Endothelial cell of umbilical vein (primary cell): ENCODE measurements at regions not wholly inside any gene's neighbourhood (a gene's known extent, or its start where the extent isn't known, plus 50 kb on each side); places are given as distances from the start of the nearest gene placed in this dataset.

ENCODE experiments used
- BruUV-seq: library from RNA; stranded (reverse); fragments of 400-500 nt; replicated peaks from 2 replicates; lab custom pipeline; 2021; lab: Mats Ljungman, UMichigan
- CTCF ChIA-PET: fragments of 300-600, 350-600 bp; sonication (Branson Sonifier 250); formaldehyde crosslinking; loops from one replicate; lab custom pipeline; 2021; ENCODE audit warnings: antibody characterized with exemption, inconsistent platforms; lab: Charles Lee
- POLR2A ChIA-PET: fragments of 300-600, 350-600 bp; sonication (Branson Sonifier 250); formaldehyde crosslinking; loops from one replicate; lab custom pipeline; 2021; ENCODE audit warnings: antibody characterized with exemption, inconsistent platforms; lab: Charles Lee
- DNase-seq: peaks from one replicate; pipeline ENCODE4 v3.0.0-alpha.2; 2011; ENCODE audit warnings: low read depth, low spot score
- FAIRE-seq: peaks from 2 replicates; lab custom pipeline; 2011; peaks lifted over from hg19 to GRCh38; lab: Jason Lieb, UNC
- H2AFZ ChIP-seq: 2 replicates; pipeline ENCODE4 v1.6.0; 2012; ENCODE audit warnings: low read depth, low read length, control low read depth, inconsistent platforms
- H3K27ac ChIP-seq: 2 replicates; pipeline ENCODE4 v1.5.1; 2011; ENCODE audit warnings: low read depth, mild to moderate bottlenecking, control low read depth, low read length, moderate library complexity; ENCODE audit not compliant: insufficient read depth
- H3K27me3 ChIP-seq, 2 experiments: 2 replicates each; pipeline versions ENCODE4 v1.6.0 to v1.6.1; 2011; ENCODE audit warnings: low read length in 2 of 2, mixed read lengths in 1 of 2; ENCODE audit not compliant: control insufficient read depth in 2 of 2, insufficient read depth in 2 of 2
- H3K36me3 ChIP-seq, 2 experiments: 2 replicates in 1 of 2; 3 replicates in 1 of 2; pipeline ENCODE4 v1.5.1; 2011; ENCODE audit warnings: low read length in 2 of 2, mild to moderate bottlenecking in 1 of 2, moderate library complexity in 1 of 2; ENCODE audit not compliant: control insufficient read depth in 2 of 2, insufficient read depth in 2 of 2; ENCODE audit errors: extremely low read depth in 1 of 2
- H3K4me1 ChIP-seq: 3 replicates; pipeline ENCODE4 v1.5.1; 2011; ENCODE audit warnings: mild to moderate bottlenecking, low read length; ENCODE audit not compliant: control insufficient read depth, insufficient read depth; ENCODE audit errors: extremely low read depth
- H3K4me2 ChIP-seq: 2 replicates; pipeline ENCODE4 v1.6.1; 2011; ENCODE audit warnings: low read length, control low read depth, mixed read lengths; ENCODE audit not compliant: insufficient read depth
- H3K4me3 ChIP-seq, 3 experiments: fragments of 200-600 bp in 1 of 3; sonication (generic), shearing (Covaris generic) in 1 of 3; replicated peaks in 1 of 3; 2 replicates each; pipeline ENCODE4 v1.5.1; 2011 to 2016; ENCODE audit warnings: control low read depth in 3 of 3, low read length in 3 of 3, mild to moderate bottlenecking in 2 of 3, inconsistent platforms in 1 of 3, low read depth in 1 of 3, moderate library complexity in 1 of 3; ENCODE audit not compliant: insufficient read depth in 1 of 3
- H3K79me2 ChIP-seq: 2 replicates; pipeline ENCODE4 v1.6.0; 2012; ENCODE audit warnings: low read length, inconsistent platforms; ENCODE audit not compliant: control insufficient read depth, insufficient read depth
- H3K9ac ChIP-seq: replicated peaks from 2 replicates; pipeline ENCODE3; 2011; ENCODE audit warnings: low read length, control low read depth; ENCODE audit not compliant: insufficient read depth; ENCODE audit errors: extremely low read depth
- H3K9me1 ChIP-seq: replicated peaks from 3 replicates; pipeline ENCODE4 v1.6.0; 2011; ENCODE audit warnings: mild to moderate bottlenecking, low read length; ENCODE audit not compliant: control insufficient read depth, insufficient read depth; ENCODE audit errors: extremely low read depth
- H3K9me3 ChIP-seq: replicated peaks from 2 replicates; pipeline ENCODE4 v1.5.1; 2012; ENCODE audit warnings: low read length, inconsistent platforms; ENCODE audit not compliant: control insufficient read depth, insufficient read depth
- H4K20me1 ChIP-seq: replicated peaks from 2 replicates; pipeline ENCODE3; 2011; ENCODE audit warnings: mild to moderate bottlenecking, low read length; ENCODE audit not compliant: control insufficient read depth, insufficient read depth; ENCODE audit errors: extremely low read depth
- FOS ChIP-seq: IDR thresholded peaks from 2 replicates; pipeline ENCODE4 v1.6.1; 2011; ENCODE audit warnings: mild to moderate bottlenecking, low read length, moderate library complexity, borderline replicate concordance; ENCODE audit not compliant: insufficient read depth
- GATA2 ChIP-seq: IDR thresholded peaks from 2 replicates; pipeline ENCODE4 v1.7.0; 2011; ENCODE audit warnings: low read depth, mild to moderate bottlenecking, moderate library complexity, mixed read lengths, low read length; ENCODE audit not compliant: insufficient read length, insufficient read depth
- JUN ChIP-seq: IDR thresholded peaks from 2 replicates; pipeline ENCODE4 v1.6.1; 2011; ENCODE audit warnings: borderline replicate concordance, low read depth; ENCODE audit not compliant: insufficient read length, insufficient read depth
- MYC ChIP-seq: IDR thresholded peaks from one replicate; pipeline ENCODE4 v1.6.1; 2011; ENCODE audit warnings: mild to moderate bottlenecking, low read depth, low read length
- POLR2A ChIP-seq: IDR thresholded peaks from 2 replicates; pipeline ENCODE4 v1.6.1; 2012; ENCODE audit warnings: low read depth, mild to moderate bottlenecking, control low read depth, low read length
- POLR2AphosphoS5 ChIP-seq: IDR thresholded peaks from 2 replicates; pipeline ENCODE4 v1.6.1; 2012; ENCODE audit warnings: low read depth, mild to moderate bottlenecking, control low read depth, low read length, moderate library complexity; ENCODE audit not compliant: insufficient read depth
- dilution Hi-C: fragments of 300-500 bp; cut with MboI; formaldehyde crosslinking; loops from one replicate; pipeline ENCODE4 v1.15.0; 2019; ENCODE audit warnings: low sequenced_read_pairs; ENCODE audit not compliant: extremely low pct_ligation_motif_present
- intact Hi-C: fragments of 100-400 bp; cut with micrococcal nuclease; formaldehyde crosslinking; loops from one replicate; pipeline ENCODE4 v1.10.0; 2022
- TF ChIP-seq, protein P1 (sequence below), 2 donors: IDR thresholded peaks; 1 replicate in 1 of 2; 2 replicates in 1 of 2; pipeline ENCODE4 v1.5.1; 2011; ENCODE audit warnings: low read length in 2 of 2, mild to moderate bottlenecking in 2 of 2, moderate library complexity in 2 of 2, control low read depth in 1 of 2, inconsistent platforms in 1 of 2, low read depth in 1 of 2; ENCODE audit not compliant: insufficient read depth in 1 of 2; ENCODE audit errors: extremely low read depth in 1 of 2

DNA sequence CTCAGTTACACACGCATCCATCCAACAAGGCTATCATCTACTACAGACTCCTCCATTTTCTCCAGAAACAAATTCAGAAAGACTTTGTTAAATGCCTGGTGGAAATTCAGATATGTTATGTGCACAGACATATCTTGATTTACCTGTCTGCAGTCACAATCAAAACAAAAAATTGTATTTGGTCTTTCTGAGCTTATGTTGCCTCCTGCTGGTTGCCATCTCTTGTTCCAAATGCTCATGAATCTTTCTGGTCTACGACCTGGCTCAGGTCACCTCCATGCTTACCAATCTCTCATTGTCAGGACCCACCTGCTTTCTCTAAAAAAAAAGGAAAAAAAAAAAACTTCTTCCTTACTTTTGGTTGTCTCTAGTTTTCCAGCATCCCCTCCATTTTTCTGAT lies 169.2 kb upstream of the PLXNC1 start:
- Histone ChIP-seq H3K27me3 (peaks cover 3 to 9% of the 10 kb centered on the region in 2 experiments), H3K36me3 (no peaks in the 10 kb centered on the region), H3K4me3 (no peak overlapping the region), H3K9me3 (no peaks in the 10 kb centered on the region), H4K20me1 (no peaks in the 10 kb centered on the region), H2AFZ (no peak overlapping the region), H3K79me2 (no peaks in the 10 kb centered on the region), H3K4me1 (no peaks in the 10 kb centered on the region), H3K4me2 (no peak overlapping the region), H3K9ac (no peak overlapping the region), H3K27ac (no peak overlapping the region), H3K9me1 (no peaks in the 10 kb centered on the region)
- ChIA-PET POLR2A (no interaction called here), CTCF (interaction anchor here (0.6 to 4.8 kb wide), 8 partner anchors 14 to 476 kb away, joined by 3 to 57 read pairs (median 10); no protein-coding TSS in a partner anchor)
- BruUV-seq = no TSS peak
- intact Hi-C loops = loop anchor here (1.0 to 2.0 kb wide), 4 partner anchors 122 to 476 kb away; no protein-coding TSS in a partner anchor
- dilution Hi-C loops = no loop called here
- FAIRE-seq (peak; percentile 75), DNase-seq (peak; percentile 43)
- no peak for TF ChIP-seq JUN
- TF ChIP-seq, protein P1, sequence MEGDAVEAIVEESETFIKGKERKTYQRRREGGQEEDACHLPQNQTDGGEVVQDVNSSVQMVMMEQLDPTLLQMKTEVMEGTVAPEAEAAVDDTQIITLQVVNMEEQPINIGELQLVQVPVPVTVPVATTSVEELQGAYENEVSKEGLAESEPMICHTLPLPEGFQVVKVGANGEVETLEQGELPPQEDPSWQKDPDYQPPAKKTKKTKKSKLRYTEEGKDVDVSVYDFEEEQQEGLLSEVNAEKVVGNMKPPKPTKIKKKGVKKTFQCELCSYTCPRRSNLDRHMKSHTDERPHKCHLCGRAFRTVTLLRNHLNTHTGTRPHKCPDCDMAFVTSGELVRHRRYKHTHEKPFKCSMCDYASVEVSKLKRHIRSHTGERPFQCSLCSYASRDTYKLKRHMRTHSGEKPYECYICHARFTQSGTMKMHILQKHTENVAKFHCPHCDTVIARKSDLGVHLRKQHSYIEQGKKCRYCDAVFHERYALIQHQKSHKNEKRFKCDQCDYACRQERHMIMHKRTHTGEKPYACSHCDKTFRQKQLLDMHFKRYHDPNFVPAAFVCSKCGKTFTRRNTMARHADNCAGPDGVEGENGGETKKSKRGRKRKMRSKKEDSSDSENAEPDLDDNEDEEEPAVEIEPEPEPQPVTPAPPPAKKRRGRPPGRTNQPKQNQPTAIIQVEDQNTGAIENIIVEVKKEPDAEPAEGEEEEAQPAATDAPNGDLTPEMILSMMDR (IDR thresholded peaks at IDR 0.05; ENCODE audit: extremely low read depth in 1 of 2, insufficient read depth in 1 of 2, low read depth in 1 of 2, low read length in 2 of 2) = peak; percentile 26 to 48

DNA sequence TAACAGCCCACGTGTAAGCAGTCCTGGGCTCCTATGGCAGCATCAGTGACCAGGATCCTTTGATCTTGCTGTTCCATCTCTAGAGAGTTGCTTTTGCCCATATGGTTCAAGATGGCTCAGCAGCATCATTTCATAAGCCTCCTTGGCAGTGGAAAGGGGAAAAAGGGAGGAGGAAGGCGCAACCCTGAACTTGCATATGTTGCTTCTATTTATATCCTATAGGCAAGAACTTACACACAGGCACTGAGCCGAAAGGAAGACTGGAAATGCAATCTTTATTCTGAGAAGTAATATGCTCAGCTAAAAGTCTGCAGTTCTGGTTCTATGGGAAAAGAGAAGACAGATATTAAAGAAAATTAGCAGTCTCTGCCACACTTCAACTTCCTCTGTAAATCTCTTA lies 167.7 kb upstream of the PLXNC1 start:
- no peak overlapping the region for H3K4me2 ChIP-seq
- H4K20me1 ChIP-seq = no peaks in the 10 kb centered on the region
- no peaks in the 10 kb centered on the region for H3K9me1 ChIP-seq
- H3K36me3 ChIP-seq = no peaks in the 10 kb centered on the region
- no peaks in the 10 kb centered on the region for H3K9me3 ChIP-seq
- no TSS peak for BruUV-seq
- intact Hi-C loops (no loop called here), dilution Hi-C loops (no loop called here)
- H2AFZ ChIP-seq = no peak overlapping the region
- no peak overlapping the region for H3K4me3 ChIP-seq
- FAIRE-seq (no peak), DNase-seq (no peak)
- H3K27ac ChIP-seq = no peak overlapping the region
- H3K79me2 ChIP-seq = no peaks in the 10 kb centered on the region
- CTCF ChIA-PET = interaction anchor here (0.6 to 4.8 kb wide), 7 partner anchors 121 to 478 kb away, joined by 4 to 57 read pairs (median 27); no protein-coding TSS in a partner anchor
- no peak for TF ChIP-seq FOS
- TF ChIP-seq GATA2 = no peak
- no peak for TF ChIP-seq POLR2AphosphoS5
- TF ChIP-seq JUN = no peak
- TF ChIP-seq POLR2A = no peak
- no peak for TF ChIP-seq MYC
- H3K4me1 ChIP-seq = no peaks in the 10 kb centered on the region
- POLR2A ChIA-PET = no interaction called here
- H3K27me3 ChIP-seq = peaks cover 3 to 7% of the 10 kb centered on the region in 2 experiments
- H3K9ac ChIP-seq = no peak overlapping the region
